Left renal pelvis (tissue), 4 donors: ENCODE measurements at regions not wholly inside any gene's neighbourhood (a gene's known extent, or its start where the extent isn't known, plus 50 kb on each side); places are given as distances from the start of the nearest gene placed in this dataset.
A peak's percentile ranks its signal among the peaks of the same experiment; 100 is the strongest.
"Not testable (repeated sequence)": the region's sequence is repeated elsewhere in the genome, so short reads cannot be mapped to it uniquely, and the experiment has no call there.

Experiments
- DNase-seq, 4 donors: peaks; one replicate each; pipeline ENCODE4 v3.0.0-alpha.2; 2013; ENCODE audit warnings: low read depth in 4 of 4, low spot score in 3 of 4

DNA sequence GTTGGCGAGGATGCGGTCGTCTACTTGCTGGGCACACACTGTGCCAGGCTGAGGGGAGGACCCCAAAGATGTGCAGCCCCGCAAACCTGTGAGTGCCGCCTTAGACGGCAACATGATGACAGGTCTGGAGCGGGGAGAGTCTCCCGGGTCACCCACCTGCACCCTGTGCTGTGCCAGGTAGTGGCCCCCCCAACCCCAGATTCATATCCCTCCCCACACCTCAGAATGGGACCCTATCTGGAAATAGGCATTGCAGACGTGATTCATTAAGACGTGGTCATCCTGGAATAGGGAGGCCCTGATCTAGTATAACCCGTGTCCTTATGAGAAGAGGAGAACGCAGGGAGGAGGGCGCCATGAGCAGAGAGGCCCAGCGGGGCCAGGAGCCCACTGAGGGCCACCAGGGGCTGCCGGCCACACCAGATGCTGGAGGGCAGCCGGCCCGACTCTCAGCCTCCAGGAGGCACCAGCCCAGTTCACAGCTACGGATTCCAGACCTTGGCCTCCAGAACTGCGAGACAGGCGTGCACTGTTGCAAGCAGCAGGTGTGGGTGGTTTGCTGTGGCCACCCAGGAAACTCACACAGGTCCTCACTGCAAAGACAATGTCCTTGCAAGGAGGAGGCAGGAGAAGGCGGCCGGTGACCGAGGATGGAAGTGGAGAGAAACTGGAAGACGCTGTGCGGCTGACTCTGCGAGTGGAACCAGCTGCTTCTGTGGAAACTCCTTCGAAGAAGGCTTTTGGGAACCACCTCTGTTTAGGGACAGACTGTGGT lies 131.9 kb upstream of the LPCAT1 start:
- DNase-seq = no peak

DNA sequence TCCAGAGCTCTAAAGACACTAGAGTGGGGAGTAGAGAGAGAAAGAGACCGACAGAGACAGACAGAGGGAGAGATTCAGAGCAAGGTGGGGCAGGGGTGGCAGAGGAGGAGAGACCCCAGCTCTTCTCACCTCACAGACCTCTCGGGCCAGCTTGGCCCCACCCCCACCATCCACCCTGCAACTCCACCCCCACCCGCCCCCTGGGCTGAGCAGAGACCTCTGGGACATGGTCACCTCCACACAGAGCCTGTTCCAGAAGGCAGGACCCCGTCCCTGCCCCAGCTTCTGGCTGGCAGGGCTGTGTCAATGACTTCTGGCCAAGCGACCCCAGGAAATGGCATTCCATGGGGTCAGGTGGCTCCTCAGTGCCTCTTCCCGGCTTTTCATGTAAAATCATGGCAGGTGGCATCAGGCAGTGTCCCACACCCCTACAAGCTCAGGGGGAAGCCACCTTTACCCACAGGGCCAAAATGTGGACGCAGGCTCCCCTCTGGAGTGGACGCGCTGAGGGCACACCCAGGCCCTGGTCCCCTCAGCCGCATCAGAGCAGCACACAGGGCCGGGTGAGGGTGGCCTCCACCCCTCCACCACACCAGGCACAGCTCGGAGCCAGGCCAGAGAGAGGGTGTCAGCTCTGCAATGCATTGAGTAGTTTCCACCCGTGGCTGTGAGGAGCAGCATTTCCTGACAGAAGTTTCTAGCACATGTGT lies 131.2 kb upstream of the LPCAT1 start:
- DNase-seq = no peak

DNA sequence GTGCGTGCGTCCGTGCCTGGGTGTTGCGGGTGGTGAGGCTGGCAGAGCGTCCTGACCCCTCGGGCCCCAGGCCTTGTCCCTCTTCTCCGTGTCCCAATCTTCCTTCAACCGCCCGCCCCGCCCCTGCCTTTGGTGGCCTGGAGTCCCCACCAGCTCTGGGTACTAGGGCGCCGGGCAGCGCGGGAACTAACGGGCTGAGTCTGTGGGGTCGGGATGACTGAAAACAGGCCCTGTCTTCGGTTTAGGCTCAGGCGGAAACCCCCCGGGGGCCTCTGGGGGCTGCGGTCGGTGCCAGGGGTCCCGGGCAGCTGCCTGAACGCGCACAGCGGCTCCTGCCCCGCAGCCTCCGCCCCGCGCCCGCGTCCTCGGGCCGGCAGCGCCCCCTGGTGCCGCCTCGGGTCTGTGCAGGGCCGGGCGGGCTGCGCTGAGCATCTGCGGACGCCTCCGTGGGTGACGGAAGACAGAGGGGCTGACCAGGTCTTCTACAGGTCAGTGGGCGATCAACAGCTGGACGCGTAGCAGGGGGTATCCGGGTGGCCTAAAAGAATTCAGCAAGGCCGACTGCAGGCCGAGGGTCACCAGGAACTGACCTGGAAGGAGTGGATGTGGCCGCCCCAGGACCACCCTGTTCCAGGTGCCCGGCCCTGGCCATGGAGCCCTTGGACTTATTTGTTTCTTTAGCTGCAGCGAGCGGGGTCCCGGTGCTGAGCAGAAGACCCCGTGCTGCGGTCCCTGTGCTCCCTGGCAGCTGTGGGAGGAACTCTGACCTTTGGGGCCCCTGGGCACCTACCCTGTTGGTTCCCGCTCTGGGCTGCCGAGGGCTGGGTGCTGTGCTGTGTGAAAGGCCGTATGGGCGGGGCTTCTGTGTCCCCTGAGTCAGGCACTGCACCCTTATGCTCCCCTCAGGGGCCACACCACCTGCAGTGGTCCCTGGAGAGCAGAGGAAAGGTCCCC lies 130.2 kb upstream of the LPCAT1 start:
- not testable (repeated sequence) for DNase-seq

DNA sequence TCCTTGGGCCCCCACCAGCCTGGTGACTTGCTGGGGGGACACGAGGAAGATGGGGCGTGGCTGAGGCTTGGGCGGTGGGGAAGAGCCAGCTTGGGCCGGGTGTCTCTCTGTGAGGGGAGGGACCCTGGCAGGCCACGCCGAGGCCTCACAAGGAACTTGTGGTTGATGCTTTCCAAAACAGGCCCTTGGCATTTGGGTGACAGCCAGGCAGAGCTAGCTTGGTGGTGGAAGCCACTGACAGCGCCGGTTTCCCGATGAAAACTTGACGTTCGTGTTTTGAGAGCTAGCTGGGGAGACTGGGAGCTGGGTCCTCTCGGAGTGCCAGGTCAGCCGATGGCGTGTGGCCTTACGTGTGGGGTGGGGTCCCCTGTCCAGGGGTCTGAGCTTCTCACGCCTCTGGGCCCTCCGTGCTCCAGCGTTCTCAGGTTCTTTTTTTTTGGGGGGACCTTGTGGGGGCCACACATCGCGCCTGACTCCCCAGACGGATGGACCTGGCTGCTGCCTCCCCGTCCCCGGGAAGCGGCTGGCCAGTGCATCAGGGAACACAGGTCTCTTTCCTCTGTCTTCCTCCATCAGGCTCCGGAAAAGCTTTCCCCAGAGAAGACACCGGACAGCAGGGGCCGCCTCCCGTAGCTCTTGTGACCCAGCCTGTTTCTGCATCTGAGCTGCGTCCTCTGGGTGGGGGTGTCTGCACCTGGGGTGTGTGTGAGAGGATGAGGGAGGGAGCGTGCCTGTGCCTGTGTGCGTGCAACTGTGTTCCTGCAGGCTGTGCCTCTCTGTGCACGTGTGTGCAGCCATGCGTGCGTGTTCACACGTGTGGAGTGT lies 129.3 kb upstream of the LPCAT1 start:
- DNase-seq = no peak

DNA sequence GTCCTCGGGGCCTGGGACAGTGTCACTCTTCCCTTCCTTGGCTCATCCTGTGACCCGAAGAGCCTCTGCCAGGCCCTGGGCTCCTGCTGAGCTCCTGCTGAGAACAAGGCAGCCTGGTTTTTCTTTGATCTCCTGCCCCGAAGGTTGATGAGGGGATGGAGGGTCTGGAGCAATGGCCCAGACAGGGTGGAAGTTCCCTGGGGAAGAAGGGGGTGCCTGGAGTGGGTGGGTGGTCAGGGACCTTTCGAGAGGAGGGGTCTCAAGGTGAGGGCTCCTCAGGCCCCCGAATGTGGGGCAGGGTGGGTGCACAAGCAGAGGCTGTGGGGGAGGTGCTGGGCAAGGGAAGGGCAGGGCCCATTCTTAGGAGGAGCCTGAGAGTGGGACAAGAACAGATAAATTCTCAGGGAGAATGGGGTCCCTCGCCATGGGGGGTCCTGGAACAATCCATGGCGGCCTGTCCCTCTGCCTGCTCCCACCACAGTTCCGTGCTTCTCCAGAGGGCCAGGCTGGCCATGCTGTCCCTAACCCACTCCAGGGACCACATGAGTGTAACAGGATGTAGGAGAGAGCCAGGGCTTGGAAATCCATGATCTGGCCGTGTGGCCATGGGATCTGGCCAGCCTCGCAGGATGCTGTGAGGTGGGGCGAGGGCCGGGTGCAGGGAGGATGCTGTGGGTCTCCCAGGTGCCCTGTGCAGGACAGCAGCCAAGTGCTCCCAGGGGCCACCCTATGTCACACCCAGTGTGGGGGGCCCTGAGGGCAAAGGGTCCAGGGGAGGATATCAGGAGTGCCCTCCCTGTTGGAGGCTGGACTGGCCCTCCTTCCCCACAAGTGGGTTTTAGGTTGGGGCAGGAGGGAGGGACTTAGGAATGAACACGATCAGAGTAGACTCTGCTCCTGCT lies 128.5 kb upstream of the LPCAT1 start:
- DNase-seq = no peak

DNA sequence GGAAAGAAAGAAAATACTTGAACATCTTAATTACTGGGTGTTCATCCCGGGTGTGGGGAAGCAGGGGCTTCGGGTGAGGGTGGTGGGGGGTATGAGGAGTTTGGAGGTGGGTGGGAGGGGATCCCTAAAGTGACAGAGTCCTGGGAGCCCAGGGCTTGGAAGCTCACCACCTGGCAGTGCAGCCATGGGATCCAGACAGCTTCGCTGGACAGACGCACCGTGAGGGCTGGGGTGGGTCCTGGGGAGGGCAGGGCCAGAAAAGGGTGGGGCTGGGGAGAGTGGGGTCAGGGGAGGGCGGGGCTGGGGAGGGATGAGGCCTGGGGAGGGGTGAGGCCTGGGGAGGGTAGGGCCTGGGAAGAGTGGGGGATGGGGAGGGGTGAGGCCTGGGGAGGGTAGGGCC lies 127.5 kb upstream of the LPCAT1 start:
- DNase-seq = no peak

DNA sequence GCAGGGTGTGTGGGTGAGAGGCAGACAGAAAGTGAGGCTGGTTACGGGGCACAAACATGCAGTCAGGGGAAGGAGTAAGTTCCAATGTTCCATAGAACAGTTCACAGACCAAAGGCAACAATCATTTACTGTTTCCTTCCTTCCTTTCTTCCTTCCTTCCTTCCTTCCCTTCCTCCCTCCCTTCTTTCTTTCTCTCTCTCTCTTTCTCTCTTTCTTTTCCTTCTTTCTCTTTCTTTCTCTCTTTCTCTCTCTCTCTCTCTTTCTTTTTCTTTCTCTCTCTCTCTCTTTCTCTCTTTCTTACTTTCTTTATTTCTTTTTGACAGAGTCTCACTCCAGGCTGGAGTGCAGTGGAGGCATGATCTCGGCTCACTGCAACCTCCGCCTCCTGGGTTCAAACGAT lies 125.8 kb upstream of the LPCAT1 start:
- DNase-seq = no peak

DNA sequence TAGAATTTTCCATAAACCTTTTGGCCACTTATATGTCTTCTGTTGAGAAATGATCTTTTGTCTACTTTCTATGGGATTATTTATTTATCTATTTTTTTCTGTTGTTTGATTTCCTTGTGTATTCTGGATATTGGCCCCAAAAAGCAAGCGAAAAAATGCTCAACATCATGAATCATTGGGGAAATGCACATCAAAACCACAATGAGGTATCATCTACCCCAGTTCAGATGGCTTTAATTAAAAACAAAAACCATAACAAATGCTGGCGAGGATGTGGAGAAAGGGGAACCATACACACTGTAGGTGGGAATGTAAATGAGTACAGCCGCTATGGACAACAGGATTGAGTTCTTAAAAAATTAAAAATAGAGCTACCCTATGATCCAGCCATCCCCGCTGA lies 125.0 kb upstream of the LPCAT1 start:
- no peak for DNase-seq

DNA sequence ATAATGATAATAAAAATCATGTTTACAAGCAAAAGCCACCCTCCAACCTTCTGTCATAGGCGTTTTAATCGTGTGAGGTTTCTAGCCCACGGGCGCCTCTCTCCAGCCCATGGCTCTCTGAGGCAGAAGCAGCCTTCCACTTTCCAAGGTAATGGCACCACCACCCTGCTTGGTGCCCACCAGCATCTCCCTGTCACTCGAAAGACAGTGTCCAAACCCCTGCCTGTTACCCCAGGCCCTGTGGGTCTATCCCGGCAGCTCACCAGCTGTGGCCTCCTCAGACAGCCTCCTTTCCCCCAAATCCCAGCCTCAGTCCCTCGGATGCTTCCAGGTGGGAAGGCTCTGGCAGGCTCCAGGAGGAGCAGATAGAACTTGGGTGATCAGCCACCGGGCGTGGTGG lies 123.8 kb upstream of the LPCAT1 start:
- no peak for DNase-seq

DNA sequence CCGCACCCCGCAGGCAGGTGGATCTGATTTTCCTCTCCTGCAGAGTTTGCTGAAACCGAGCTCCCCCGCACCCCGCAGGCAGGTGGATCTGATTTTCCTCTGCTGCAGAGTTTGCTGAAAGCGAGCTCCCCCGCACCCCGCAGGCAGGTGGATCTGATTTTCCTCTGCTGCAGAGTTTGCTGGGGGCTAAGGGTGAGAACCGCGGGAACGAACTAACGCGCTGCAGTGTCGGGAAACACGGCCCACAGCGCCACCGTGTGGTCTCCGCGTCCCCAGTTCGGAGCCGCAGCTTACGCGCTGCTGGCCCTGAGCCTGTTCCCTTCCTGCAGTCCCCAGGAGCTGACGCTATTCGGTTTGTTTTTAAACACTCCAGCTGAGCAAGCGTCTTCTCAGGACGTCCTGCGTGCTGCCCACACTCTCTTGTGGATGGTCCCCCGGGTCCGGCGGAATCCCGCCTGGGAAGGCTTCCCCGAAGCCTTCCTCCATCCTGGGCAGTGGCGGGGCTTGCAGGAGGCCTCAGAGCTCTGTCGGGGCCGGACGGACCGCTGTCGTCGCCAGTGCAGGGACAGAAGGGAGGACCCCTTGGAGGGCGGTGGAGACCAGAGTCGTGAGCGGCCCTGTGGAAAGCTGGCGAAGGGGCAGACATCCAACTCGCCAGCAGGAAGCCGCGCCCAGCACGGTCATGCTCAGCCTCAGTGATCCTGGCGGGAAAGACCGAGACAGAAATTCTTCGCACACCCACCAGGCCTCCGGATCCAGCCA lies 121.2 kb upstream of the LPCAT1 start:
- peak; percentile 68 to 78 (median 74) for DNase-seq

DNA sequence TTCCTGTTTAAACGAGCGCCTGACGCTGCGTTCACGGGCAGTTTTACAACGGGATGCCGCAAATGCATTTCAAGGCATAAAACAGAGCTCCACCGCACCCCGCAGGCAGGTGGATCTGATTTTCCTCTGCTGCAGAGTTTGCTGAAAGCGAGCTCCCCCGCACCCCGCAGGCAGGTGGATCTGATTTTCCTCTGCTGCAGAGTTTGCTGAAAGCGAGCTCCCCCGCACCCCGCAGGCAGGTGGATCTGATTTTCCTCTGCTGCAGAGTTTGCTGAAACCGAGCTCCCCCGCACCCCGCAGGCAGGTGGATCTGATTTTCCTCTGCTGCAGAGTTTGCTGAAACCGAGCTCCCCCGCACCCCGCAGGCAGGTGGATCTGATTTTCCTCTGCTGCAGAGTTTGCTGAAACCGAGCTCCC lies 120.6 kb upstream of the LPCAT1 start:
- not testable (repeated sequence) for DNase-seq

DNA sequence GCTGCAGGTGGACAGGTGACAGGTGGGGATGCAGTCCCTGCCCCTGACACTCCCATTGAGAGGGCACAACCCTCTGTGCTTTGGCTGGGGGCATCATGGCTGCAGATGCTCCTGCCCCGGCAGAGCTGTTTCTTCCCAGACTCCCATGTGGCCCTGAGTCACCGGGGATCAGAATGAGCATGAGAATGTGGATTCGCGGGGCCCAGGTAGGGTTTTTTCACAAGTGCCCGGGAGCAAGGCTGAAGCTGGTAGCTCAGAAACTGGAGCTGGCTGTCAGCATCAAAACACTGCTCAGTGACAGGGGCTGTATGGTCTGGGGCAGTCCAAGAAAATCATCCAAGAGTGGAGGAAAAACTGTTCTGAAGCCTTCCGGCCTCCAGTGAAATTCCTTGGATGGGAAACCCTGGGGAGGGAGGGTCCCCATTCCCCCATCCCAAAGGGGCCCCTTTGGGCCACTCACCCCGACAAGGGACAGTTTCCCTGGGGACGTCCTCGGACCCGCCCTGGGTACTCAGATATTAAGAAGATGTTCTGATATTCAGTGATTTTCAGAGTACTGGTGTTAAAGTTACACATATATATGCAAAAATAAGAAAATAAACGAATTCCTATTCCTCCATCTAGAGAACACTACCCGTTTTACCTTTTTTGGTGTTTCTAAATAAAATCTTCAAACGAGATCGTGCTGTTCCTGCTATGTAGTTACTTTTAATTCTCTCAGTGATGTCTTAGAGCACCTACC lies 120.1 kb upstream of the LPCAT1 start:
- no peak for DNase-seq

DNA sequence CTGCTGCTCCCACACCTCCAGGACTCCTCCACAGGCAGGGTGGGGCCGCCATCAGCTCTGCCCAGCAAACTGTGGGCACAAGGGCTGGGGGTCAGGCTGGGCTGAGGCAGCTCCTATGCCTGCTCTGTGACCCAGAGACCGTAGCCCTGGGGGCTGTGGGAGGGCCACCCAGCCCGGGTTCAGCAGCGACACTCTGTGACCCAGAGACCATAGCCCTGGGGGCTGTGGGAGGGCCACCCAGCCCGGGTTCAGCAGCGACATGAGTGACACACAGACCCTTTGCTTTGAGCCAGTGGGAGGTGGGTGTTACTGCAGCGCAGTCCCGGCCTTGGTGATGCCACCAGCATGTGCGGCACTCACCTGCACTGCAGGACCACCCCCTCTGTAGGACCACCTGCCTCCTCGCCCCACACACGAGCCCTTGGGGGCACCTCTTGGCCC lies 118.9 kb upstream of the LPCAT1 start:
- no peak for DNase-seq

DNA sequence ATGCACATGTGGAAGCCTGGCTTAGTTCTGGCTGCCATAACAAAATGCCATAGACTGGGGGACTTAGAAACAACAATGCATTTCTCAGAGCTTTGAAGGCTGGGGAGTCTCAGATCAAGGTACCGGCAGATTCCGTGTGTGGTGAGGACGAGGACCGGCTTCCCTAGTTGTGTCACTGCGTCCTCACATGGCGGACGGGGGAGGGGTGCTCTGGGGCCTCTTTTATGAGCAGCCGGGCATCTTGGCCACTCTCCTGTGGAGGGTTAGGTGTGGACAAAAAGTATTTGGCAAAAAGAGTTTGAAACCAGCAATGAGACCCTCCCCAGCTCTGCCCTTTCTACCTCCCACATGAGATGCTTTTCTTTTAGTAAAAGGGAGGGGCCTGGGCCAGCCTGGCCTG lies 118.5 kb upstream of the LPCAT1 start:
- DNase-seq = no peak

DNA sequence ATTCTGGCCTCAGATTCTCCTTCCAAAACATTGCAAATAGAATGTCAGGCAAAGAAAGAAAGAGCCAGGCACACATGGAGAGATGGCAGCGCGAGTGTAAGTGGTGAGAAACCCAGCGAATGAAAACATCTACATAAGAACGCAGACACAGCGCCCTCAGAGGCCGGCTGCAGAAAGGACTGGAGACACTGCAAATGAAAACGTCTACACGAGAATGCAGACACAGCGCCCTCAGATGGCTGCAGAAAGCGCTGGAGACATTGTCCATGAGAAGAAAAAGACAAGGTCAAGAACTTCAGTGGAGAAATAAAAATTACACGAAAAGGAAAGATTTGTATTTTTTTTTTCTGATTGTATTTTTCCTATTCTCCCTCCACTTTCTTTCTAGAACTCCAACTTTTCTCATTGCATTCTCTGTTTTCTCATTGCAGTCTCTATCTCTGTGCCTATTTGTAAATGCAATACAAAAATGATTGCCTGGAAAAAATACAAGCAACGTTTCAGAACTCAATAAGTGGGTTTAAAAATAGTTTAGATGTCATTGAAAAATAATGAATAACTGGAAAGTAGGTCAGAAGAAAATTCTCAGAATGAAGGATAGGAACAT lies 117.9 kb upstream of the LPCAT1 start:
- DNase-seq = peak; percentile 63 to 83 (median 78)

DNA sequence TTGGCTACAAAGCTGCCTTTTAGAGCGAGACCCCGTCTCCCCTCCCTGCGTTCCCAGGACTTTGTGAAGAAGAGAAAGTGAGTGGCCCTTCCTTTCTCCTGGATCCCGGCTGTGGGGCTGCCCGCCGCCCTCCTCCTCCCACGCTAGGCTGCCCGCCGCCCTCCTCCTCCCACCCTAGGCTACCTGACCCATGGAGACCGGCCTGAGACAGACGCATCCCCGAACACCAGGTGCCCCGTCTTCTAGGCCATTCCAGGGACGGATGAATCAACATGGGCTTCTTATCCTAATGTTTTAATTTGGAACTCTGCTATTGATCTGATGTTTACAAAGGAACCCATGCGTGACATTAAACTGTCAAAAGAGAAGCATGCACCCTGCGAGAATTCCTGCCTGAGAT lies 117.3 kb upstream of the LPCAT1 start:
- DNase-seq = no peak

DNA sequence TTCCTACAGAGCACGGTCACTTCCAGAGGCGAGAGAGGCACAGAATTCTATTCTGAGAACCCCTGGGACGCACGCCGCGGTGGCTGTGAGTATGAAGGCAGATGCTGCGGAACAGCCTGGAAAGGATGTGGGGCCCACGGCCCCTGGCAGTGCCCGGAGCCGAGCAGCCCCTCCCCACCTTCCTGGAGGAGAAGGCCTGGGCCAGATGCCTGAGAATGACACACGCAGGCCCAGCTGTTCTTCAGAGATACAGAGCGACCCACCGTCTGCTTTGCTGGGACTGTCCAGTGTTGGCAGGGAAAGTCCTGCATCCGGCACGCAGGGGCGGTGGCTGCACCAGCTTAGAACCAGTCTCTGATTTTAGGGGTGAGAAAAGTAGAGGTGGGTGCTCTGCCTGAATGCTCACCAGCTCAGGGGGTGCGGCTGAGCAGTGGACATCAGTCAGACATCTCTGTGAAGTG lies 116.7 kb upstream of the LPCAT1 start:
- no peak for DNase-seq
